ENCODE measurements at regions not wholly inside any gene's neighbourhood (a gene's known extent, or its start where the extent isn't known, plus 50 kb on each side); places are given as distances from the start of the nearest gene placed in this dataset.

DNA sequence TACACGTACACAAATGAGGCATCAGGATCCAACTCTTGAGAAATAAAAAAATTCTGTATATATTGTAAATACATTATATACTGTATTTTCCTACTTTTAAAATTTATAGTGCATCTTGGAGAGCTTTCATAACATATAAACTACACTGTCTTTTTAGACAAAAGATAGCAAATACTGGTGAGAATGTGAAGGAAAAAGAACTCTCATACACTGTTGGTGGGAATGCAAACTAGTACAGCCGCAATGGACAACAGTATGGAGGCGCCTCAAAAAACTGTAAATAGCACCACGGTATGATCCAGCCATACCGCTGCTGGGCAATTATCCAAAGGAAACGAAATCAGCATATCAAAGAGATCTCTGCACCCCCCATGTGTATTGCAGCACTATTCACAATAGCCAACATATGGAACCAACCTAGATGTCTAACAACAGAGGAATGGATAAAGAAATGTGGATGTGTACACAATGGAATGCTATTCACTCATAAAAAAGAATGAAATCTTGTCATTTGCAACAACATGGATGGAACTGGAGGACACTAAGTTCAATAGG, 292.4 kb downstream of the EFNB2 start:
- TF ChIP-seq, protein P1, sequence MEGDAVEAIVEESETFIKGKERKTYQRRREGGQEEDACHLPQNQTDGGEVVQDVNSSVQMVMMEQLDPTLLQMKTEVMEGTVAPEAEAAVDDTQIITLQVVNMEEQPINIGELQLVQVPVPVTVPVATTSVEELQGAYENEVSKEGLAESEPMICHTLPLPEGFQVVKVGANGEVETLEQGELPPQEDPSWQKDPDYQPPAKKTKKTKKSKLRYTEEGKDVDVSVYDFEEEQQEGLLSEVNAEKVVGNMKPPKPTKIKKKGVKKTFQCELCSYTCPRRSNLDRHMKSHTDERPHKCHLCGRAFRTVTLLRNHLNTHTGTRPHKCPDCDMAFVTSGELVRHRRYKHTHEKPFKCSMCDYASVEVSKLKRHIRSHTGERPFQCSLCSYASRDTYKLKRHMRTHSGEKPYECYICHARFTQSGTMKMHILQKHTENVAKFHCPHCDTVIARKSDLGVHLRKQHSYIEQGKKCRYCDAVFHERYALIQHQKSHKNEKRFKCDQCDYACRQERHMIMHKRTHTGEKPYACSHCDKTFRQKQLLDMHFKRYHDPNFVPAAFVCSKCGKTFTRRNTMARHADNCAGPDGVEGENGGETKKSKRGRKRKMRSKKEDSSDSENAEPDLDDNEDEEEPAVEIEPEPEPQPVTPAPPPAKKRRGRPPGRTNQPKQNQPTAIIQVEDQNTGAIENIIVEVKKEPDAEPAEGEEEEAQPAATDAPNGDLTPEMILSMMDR (IDR thresholded peaks at IDR 0.05), result no peak
- no peak for TF ChIP-seq POLR2A (IDR thresholded peaks at IDR 0.05)
